ENCODE measurements at regions not wholly inside any gene's neighbourhood (a gene's known extent, or its start where the extent isn't known, plus 50 kb on each side); places are given as distances from the start of the nearest gene placed in this dataset.

GRCh38 chr2:223541546-223541945, 60.6 kb downstream of the SCG2 start:
- TF ChIP-seq CTCF (IDR thresholded peaks at IDR 0.05; ENCODE audit: insufficient read depth, low read depth, low read length) (no peak), EZH2 (IDR thresholded peaks at IDR 0.05; ENCODE audit: insufficient read depth, low read length) (no peak)
